GM23338 (cell line): ENCODE measurements at regions not wholly inside any gene's neighbourhood (a gene's known extent, or its start where the extent isn't known, plus 50 kb on each side); places are given as distances from the start of the nearest gene placed in this dataset.
"Not testable (repeated sequence)": the region's sequence is repeated elsewhere in the genome, so short reads cannot be mapped to it uniquely, and the experiment has no call there.

Experiments
- ATAC-seq: fragments of 200-7000 bp; cut with Tn5 transposase; 3 replicates; pipeline ENCODE4 v1.9.1; 2020
- DNase-seq: peaks from one replicate; pipeline ENCODE4 v3.0.0-alpha.2; 2015; ENCODE audit warnings: low spot score
- H2AFZ ChIP-seq: fragments of 200-600 bp; sonication (generic); 2 replicates; pipeline ENCODE4 v1.8.0; 2016; ENCODE audit warnings: antibody characterized with exemption, mild to moderate bottlenecking, moderate library complexity
- H3F3A ChIP-seq: fragments of 200-600 bp; sonication (generic); replicated peaks from 2 replicates; pipeline ENCODE4 v1.8.0; 2017; ENCODE audit warnings: antibody characterized with exemption, mixed run types, low read depth
- H3K27ac ChIP-seq: fragments of 200-600 bp; sonication (generic); 2 replicates; pipeline ENCODE4 v1.6.1; 2016; ENCODE audit warnings: low read depth
- H3K27me3 ChIP-seq: fragments of 200-600 bp; sonication (generic); 2 replicates; pipeline ENCODE4 v1.8.0; 2016; ENCODE audit warnings: mild to moderate bottlenecking, mixed run types, moderate library complexity; ENCODE audit not compliant: insufficient read depth
- H3K36me3 ChIP-seq: fragments of 200-600 bp; sonication (generic); 2 replicates; pipeline ENCODE4 v1.8.0; 2016; ENCODE audit warnings: mild to moderate bottlenecking; ENCODE audit not compliant: insufficient read depth
- H3K4me1 ChIP-seq: fragments of 200-600 bp; sonication (generic); 2 replicates; pipeline ENCODE4 v1.8.0; 2016; ENCODE audit warnings: mild to moderate bottlenecking, moderate library complexity; ENCODE audit not compliant: insufficient read depth
- H3K4me2 ChIP-seq: fragments of 200-600 bp; sonication (generic); 2 replicates; pipeline ENCODE4 v1.7.1; 2017; ENCODE audit warnings: mixed run types
- H3K4me3 ChIP-seq: fragments of 200-600 bp; sonication (generic); 2 replicates; pipeline ENCODE4 v1.6.1; 2016; ENCODE audit warnings: mixed run types
- H3K79me2 ChIP-seq: fragments of 200-600 bp; sonication (generic); replicated peaks from 2 replicates; pipeline ENCODE4 v1.8.0; 2017; ENCODE audit warnings: mild to moderate bottlenecking; ENCODE audit not compliant: insufficient read depth
- H3K9me2 ChIP-seq: fragments of 200-600 bp; sonication (generic); 2 replicates; pipeline ENCODE4 v1.8.0; 2017; ENCODE audit not compliant: insufficient read depth
- H4K20me1 ChIP-seq: fragments of 200-600 bp; sonication (generic); replicated peaks from 2 replicates; pipeline ENCODE4 v1.8.0; 2017; ENCODE audit warnings: mild to moderate bottlenecking; ENCODE audit not compliant: insufficient read depth
- H3K27ac Mint-ChIP-seq: 2 replicates; pipeline ENCODE4 v1.8.0; 2020; ENCODE audit warnings: inconsistent platforms, mild to moderate bottlenecking, moderate library complexity, mixed read lengths
- H3K27me3 Mint-ChIP-seq: 3 replicates; pipeline ENCODE4 v1.8.0; 2022; ENCODE audit warnings: low read depth, mild to moderate bottlenecking, moderate library complexity, mixed read lengths, inconsistent platforms; ENCODE audit not compliant: insufficient read depth, poor library complexity
- H3K36me3 Mint-ChIP-seq: 3 replicates; pipeline ENCODE4 v1.8.0; 2021; ENCODE audit warnings: low read depth, mild to moderate bottlenecking, inconsistent platforms, moderate library complexity, mixed read lengths
- H3K4me1 Mint-ChIP-seq: 3 replicates; pipeline ENCODE4 v1.8.0; 2020; ENCODE audit warnings: mild to moderate bottlenecking, inconsistent platforms, mixed read lengths
- H3K4me3 Mint-ChIP-seq: 3 replicates; pipeline ENCODE4 v1.8.0; 2021; ENCODE audit warnings: moderate library complexity, mild to moderate bottlenecking, inconsistent platforms, mixed read lengths
- H3K9me3 Mint-ChIP-seq: 3 replicates; pipeline ENCODE4 v1.8.0; 2020; ENCODE audit warnings: moderate library complexity, mild to moderate bottlenecking, inconsistent platforms, mixed read lengths
- CREB1 ChIP-seq: fragments of 250-450 bp; sonication (Bioruptor Pico); IDR thresholded peaks from 2 replicates; pipeline ENCODE4 v1.5.0; 2020; ENCODE audit warnings: low read depth, mild to moderate bottlenecking, moderate library complexity
- EZH2 ChIP-seq: fragments of 200-600 bp; sonication (generic); IDR thresholded peaks from one replicate; pipeline ENCODE4 v1.8.0; 2017; ENCODE audit warnings: antibody characterized with exemption, mild to moderate bottlenecking, low read depth; ENCODE audit not compliant: unreplicated experiment
- EZH2phosphoT487 ChIP-seq: fragments of 200-600 bp; sonication (generic); IDR thresholded peaks from one replicate; pipeline ENCODE4 v1.8.1; 2018; ENCODE audit warnings: antibody characterized with exemption; ENCODE audit not compliant: unreplicated experiment
- NANOG ChIP-seq: IDR thresholded peaks from 2 replicates; pipeline ENCODE4 v1.6.1; 2016; ENCODE audit warnings: antibody characterized with exemption, borderline replicate concordance
- POLR2AphosphoS5 ChIP-seq: IDR thresholded peaks from 2 replicates; pipeline ENCODE4 v1.6.1; 2016; ENCODE audit warnings: antibody characterized with exemption, low read depth
- STAT1 ChIP-seq: IDR thresholded peaks from one replicate; pipeline ENCODE4 v1.6.1; 2016; ENCODE audit warnings: antibody characterized with exemption; ENCODE audit not compliant: unreplicated experiment
- ZNF114 ChIP-seq: fragments of 250-450 bp; sonication (Bioruptor Pico); IDR thresholded peaks from 2 replicates; pipeline ENCODE4 v1.5.0; 2020; ENCODE audit warnings: mild to moderate bottlenecking, moderate library complexity
- ZNF331 ChIP-seq: fragments of 250-450 bp; sonication (Bioruptor Pico); IDR thresholded peaks from 2 replicates; pipeline ENCODE4 v1.5.0; 2020; ENCODE audit warnings: low read depth, mild to moderate bottlenecking, moderate library complexity
- TF ChIP-seq, protein P1 (sequence below): fragments of 250-450 bp; sonication (Bioruptor Pico); IDR thresholded peaks from 2 replicates; pipeline ENCODE4 v1.5.0; 2020; ENCODE audit warnings: mild to moderate bottlenecking, moderate library complexity
- TF ChIP-seq, protein P2 (sequence below): IDR thresholded peaks from 2 replicates; pipeline ENCODE4 v1.6.1; 2016; ENCODE audit warnings: antibody characterized with exemption
- TF ChIP-seq, protein P3 (sequence below), 2 experiments: fragments of 200-600 bp in 1 of 2; sonication (generic) in 1 of 2; conservative IDR thresholded peaks; 2 replicates each; pipeline versions ENCODE4 v1.5.1 to v1.6.1; 2016 to 2017; ENCODE audit warnings: antibody characterized with exemption in 2 of 2, low read depth in 2 of 2, mild to moderate bottlenecking in 2 of 2, moderate library complexity in 1 of 2
- TF ChIP-seq, protein P4 (sequence below): IDR thresholded peaks from one replicate; pipeline ENCODE4 v1.6.1; 2018; ENCODE audit warnings: antibody characterized with exemption; ENCODE audit not compliant: unreplicated experiment

DNA sequence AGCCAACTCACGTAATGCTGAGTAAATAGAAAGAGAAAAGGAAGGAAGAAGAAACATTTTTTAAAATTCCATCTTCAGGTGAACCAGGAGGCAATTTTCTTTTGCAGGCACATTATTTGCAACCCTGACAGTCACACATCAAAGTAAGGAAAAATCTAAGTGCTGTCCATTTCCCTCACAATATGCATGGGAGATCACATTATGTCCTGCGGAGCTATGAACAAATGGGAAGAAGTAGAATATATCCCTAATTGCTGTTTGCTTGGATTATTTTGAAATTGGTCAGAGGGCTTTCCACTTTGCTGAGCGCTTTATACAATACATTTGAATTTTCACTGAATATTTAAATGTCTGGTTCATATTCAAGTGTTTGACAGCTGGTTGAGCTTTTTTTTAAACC lies 133.8 kb upstream of the API5 start (continued):
- TF ChIP-seq, protein P1, sequence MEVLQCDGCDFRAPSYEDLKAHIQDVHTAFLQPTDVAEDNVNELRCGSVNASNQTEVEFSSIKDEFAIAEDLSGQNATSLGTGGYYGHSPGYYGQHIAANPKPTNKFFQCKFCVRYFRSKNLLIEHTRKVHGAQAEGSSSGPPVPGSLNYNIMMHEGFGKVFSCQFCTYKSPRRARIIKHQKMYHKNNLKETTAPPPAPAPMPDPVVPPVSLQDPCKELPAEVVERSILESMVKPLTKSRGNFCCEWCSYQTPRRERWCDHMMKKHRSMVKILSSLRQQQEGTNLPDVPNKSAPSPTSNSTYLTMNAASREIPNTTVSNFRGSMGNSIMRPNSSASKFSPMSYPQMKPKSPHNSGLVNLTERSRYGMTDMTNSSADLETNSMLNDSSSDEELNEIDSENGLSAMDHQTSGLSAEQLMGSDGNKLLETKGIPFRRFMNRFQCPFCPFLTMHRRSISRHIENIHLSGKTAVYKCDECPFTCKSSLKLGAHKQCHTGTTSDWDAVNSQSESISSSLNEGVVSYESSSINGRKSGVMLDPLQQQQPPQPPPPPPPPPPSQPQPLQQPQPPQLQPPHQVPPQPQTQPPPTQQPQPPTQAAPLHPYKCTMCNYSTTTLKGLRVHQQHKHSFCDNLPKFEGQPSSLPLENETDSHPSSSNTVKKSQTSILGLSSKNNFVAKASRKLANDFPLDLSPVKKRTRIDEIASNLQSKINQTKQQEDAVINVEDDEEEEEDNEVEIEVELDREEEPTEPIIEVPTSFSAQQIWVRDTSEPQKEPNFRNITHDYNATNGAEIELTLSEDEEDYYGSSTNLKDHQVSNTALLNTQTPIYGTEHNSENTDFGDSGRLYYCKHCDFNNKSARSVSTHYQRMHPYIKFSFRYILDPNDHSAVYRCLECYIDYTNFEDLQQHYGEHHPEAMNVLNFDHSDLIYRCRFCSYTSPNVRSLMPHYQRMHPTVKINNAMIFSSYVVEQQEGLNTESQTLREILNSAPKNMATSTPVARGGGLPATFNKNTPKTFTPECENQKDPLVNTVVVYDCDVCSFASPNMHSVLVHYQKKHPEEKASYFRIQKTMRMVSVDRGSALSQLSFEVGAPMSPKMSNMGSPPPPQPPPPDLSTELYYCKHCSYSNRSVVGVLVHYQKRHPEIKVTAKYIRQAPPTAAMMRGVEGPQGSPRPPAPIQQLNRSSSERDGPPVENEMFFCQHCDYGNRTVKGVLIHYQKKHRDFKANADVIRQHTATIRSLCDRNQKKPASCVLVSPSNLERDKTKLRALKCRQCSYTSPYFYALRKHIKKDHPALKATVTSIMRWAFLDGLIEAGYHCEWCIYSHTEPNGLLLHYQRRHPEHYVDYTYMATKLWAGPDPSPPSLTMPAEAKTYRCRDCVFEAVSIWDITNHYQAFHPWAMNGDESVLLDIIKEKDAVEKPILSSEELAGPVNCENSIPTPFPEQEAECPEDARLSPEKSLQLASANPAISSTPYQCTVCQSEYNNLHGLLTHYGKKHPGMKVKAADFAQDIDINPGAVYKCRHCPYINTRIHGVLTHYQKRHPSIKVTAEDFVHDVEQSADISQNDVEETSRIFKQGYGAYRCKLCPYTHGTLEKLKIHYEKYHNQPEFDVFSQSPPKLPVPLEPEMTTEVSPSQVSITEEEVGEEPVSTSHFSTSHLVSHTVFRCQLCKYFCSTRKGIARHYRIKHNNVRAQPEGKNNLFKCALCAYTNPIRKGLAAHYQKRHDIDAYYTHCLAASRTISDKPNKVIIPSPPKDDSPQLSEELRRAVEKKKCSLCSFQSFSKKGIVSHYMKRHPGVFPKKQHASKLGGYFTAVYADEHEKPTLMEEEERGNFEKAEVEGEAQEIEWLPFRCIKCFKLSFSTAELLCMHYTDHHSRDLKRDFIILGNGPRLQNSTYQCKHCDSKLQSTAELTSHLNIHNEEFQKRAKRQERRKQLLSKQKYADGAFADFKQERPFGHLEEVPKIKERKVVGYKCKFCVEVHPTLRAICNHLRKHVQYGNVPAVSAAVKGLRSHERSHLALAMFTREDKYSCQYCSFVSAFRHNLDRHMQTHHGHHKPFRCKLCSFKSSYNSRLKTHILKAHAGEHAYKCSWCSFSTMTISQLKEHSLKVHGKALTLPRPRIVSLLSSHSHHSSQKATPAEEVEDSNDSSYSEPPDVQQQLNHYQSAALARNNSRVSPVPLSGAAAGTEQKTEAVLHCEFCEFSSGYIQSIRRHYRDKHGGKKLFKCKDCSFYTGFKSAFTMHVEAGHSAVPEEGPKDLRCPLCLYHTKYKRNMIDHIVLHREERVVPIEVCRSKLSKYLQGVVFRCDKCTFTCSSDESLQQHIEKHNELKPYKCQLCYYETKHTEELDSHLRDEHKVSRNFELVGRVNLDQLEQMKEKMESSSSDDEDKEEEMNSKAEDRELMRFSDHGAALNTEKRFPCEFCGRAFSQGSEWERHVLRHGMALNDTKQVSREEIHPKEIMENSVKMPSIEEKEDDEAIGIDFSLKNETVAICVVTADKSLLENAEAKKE (CRISPR knock-in tag), result no peak
- TF ChIP-seq POLR2AphosphoS5 (no peak), EZH2 (no peak), ZNF331 (CRISPR knock-in tag) (no peak), CREB1 (CRISPR knock-in tag) (no peak), STAT1 (no peak), ZNF114 (CRISPR knock-in tag) (no peak), NANOG (no peak), EZH2phosphoT487 (no peak)
- TF ChIP-seq, protein P2, sequence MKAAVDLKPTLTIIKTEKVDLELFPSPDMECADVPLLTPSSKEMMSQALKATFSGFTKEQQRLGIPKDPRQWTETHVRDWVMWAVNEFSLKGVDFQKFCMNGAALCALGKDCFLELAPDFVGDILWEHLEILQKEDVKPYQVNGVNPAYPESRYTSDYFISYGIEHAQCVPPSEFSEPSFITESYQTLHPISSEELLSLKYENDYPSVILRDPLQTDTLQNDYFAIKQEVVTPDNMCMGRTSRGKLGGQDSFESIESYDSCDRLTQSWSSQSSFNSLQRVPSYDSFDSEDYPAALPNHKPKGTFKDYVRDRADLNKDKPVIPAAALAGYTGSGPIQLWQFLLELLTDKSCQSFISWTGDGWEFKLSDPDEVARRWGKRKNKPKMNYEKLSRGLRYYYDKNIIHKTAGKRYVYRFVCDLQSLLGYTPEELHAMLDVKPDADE, result no peak
- TF ChIP-seq, protein P3, sequence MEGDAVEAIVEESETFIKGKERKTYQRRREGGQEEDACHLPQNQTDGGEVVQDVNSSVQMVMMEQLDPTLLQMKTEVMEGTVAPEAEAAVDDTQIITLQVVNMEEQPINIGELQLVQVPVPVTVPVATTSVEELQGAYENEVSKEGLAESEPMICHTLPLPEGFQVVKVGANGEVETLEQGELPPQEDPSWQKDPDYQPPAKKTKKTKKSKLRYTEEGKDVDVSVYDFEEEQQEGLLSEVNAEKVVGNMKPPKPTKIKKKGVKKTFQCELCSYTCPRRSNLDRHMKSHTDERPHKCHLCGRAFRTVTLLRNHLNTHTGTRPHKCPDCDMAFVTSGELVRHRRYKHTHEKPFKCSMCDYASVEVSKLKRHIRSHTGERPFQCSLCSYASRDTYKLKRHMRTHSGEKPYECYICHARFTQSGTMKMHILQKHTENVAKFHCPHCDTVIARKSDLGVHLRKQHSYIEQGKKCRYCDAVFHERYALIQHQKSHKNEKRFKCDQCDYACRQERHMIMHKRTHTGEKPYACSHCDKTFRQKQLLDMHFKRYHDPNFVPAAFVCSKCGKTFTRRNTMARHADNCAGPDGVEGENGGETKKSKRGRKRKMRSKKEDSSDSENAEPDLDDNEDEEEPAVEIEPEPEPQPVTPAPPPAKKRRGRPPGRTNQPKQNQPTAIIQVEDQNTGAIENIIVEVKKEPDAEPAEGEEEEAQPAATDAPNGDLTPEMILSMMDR (conservative IDR thresholded peaks at IDR 0.05; ENCODE audit: low read depth in 2 of 2), result no peak
- TF ChIP-seq, protein P4, sequence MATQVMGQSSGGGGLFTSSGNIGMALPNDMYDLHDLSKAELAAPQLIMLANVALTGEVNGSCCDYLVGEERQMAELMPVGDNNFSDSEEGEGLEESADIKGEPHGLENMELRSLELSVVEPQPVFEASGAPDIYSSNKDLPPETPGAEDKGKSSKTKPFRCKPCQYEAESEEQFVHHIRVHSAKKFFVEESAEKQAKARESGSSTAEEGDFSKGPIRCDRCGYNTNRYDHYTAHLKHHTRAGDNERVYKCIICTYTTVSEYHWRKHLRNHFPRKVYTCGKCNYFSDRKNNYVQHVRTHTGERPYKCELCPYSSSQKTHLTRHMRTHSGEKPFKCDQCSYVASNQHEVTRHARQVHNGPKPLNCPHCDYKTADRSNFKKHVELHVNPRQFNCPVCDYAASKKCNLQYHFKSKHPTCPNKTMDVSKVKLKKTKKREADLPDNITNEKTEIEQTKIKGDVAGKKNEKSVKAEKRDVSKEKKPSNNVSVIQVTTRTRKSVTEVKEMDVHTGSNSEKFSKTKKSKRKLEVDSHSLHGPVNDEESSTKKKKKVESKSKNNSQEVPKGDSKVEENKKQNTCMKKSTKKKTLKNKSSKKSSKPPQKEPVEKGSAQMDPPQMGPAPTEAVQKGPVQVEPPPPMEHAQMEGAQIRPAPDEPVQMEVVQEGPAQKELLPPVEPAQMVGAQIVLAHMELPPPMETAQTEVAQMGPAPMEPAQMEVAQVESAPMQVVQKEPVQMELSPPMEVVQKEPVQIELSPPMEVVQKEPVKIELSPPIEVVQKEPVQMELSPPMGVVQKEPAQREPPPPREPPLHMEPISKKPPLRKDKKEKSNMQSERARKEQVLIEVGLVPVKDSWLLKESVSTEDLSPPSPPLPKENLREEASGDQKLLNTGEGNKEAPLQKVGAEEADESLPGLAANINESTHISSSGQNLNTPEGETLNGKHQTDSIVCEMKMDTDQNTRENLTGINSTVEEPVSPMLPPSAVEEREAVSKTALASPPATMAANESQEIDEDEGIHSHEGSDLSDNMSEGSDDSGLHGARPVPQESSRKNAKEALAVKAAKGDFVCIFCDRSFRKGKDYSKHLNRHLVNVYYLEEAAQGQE, result no peak

DNA sequence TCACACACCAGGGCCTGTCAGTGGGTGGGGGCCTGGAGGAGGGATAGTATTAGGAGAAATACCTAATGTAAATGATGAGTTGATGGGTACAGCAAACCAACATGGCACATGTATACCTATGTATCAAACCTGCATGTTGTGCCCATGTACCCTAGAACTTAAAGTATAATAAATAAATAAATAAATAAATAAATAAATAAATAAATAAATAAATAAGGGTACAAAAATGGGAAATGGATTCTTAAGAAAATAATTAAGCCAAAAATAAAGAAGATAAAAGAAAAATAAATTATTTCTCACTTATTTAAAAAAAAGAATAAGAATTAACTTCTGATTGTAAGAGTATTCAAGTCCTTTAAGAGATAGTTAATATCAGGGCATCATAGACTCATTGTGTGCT lies 117.3 kb upstream of the API5 start:
- not testable (repeated sequence) for H2AFZ ChIP-seq, H3K27ac ChIP-seq, H3K36me3 ChIP-seq, H3F3A ChIP-seq, H3K4me1 ChIP-seq, H4K20me1 ChIP-seq, H3K4me3 ChIP-seq, H3K36me3 Mint-ChIP-seq, H3K79me2 ChIP-seq, H3K4me3 Mint-ChIP-seq, H3K4me2 ChIP-seq, H3K9me2 ChIP-seq, H3K27ac Mint-ChIP-seq, H3K27me3 ChIP-seq, DNase-seq, H3K4me1 Mint-ChIP-seq, ATAC-seq, H3K27me3 Mint-ChIP-seq
- peaks cover 85% of the 10 kb centered on the region for H3K9me3 Mint-ChIP-seq
